ENCODE measurements at regions not wholly inside any gene's neighbourhood (a gene's known extent, or its start where the extent isn't known, plus 50 kb on each side); places are given as distances from the start of the nearest gene placed in this dataset.

- DNase-seq = no peak
Measured at GRCh38 chr6:6533176-6533575, 55.3 kb upstream of the LY86 start.

- DNase-seq = no peak
Measured at GRCh38 chr6:6534399-6534798, 54.1 kb upstream of the LY86 start.

GRCh38 chr6:6537488-6538260 lies 50.8 kb upstream of the LY86 start:
- no peak for DNase-seq

- DNase-seq = no peak
Measured at GRCh38 chr6:6538261-6538660, 50.3 kb upstream of the LY86 start.

Data from inflammatory macrophage treated with lipopolysaccharide for 4 hours (primary cell).